ELR (cell line): ENCODE measurements at regions not wholly inside any gene's neighbourhood (a gene's known extent, or its start where the extent isn't known, plus 50 kb on each side); places are given as distances from the start of the nearest gene placed in this dataset.
"Not testable (repeated sequence)": the region's sequence is repeated elsewhere in the genome, so short reads cannot be mapped to it uniquely, and the experiment has no call there.

Source experiments
- DNase-seq: peaks from one replicate; pipeline ENCODE4 v3.0.0-alpha.2; 2015; ENCODE audit warnings: low read depth

- DNase-seq, result no peak
Measured at GRCh38 chr17:70323269-70323668, 153.9 kb downstream of the KCNJ2 start.

GRCh38 chr17:70324031-70324430, 154.7 kb downstream of the KCNJ2 start:
- no peak for DNase-seq

GRCh38 chr17:70327279-70327678, 157.9 kb downstream of the KCNJ2 start:
- no peak for DNase-seq

GRCh38 chr17:70327723-70328122, 158.4 kb downstream of the KCNJ2 start:
- no peak for DNase-seq

GRCh38 chr17:70329721-70330120, 160.4 kb downstream of the KCNJ2 start:
- DNase-seq, result no peak

- DNase-seq, result not testable (repeated sequence)
Measured at GRCh38 chr17:70331066-70331465, 161.7 kb downstream of the KCNJ2 start.

- DNase-seq, result no peak
Measured at GRCh38 chr17:70332356-70333210, 163.3 kb downstream of the KCNJ2 start.

GRCh38 chr17:70336411-70336810, 167.1 kb downstream of the KCNJ2 start:
- no peak for DNase-seq

GRCh38 chr17:70338946-70339354, 169.6 kb downstream of the KCNJ2 start:
- DNase-seq, result no peak

- DNase-seq, result no peak
Measured at GRCh38 chr17:70343114-70343513, 173.8 kb downstream of the KCNJ2 start.

GRCh38 chr17:70344386-70345060, 175.2 kb downstream of the KCNJ2 start:
- DNase-seq, result peak; percentile 64

GRCh38 chr17:70345061-70345460, 175.7 kb downstream of the KCNJ2 start:
- no peak for DNase-seq

GRCh38 chr17:70352834-70353233, 183.5 kb downstream of the KCNJ2 start:
- DNase-seq, result no peak

GRCh38 chr17:70353408-70354092, 184.2 kb downstream of the KCNJ2 start:
- no peak for DNase-seq

GRCh38 chr17:70355185-70355584, 185.9 kb downstream of the KCNJ2 start:
- DNase-seq, result peak; percentile 16

- DNase-seq, result peak; percentile 57
Measured at GRCh38 chr17:70357190-70357589, 187.9 kb downstream of the KCNJ2 start.

- DNase-seq, result peak; percentile 71
Measured at GRCh38 chr17:70365091-70365583, 195.8 kb downstream of the KCNJ2 start.

- no peak for DNase-seq
Measured at GRCh38 chr17:70366386-70366785, 197.1 kb downstream of the KCNJ2 start.

GRCh38 chr17:70368011-70368410, 198.7 kb downstream of the KCNJ2 start:
- peak; percentile 19 for DNase-seq

GRCh38 chr17:70369391-70369790, 200.1 kb downstream of the KCNJ2 start:
- DNase-seq, result peak; percentile 8

GRCh38 chr17:70370816-70371215, 201.5 kb downstream of the KCNJ2 start:
- DNase-seq, result no peak

GRCh38 chr17:70373369-70373768, 204.0 kb downstream of the KCNJ2 start:
- no peak for DNase-seq

GRCh38 chr17:70374496-70374895, 205.2 kb downstream of the KCNJ2 start:
- no peak for DNase-seq
